HG02678 (cell line): ENCODE measurements at regions not wholly inside any gene's neighbourhood (a gene's known extent, or its start where the extent isn't known, plus 50 kb on each side); places are given as distances from the start of the nearest gene placed in this dataset.

Source experiments
- ATAC-seq: cut with Tn5 transposase; IDR thresholded peaks from one replicate; pipeline ENCODE4 v1.9.1; 2021; ENCODE audit warnings: mild to moderate bottlenecking, moderate library complexity; ENCODE audit not compliant: unreplicated experiment

DNA sequence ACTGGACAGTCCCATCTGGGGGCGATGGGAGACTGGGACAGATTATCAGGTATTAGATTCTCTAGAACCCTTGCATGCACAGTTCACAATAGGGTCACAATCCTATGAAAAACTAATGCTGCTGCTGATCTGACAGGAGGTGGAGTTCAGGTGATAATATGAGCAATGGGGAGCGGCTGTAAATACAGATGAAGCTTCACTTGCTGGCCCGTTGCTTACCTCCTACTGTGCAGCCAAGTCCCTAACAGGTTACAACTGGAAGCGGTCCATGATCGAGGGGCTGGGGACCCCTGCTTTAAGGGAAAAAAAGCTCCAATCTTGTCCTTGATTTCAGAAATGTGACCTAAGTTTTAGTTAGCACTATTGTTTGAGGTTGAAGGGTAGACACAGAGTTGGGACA is 175.2 kb downstream of the ZNF330 start:
- no peak for ATAC-seq

DNA sequence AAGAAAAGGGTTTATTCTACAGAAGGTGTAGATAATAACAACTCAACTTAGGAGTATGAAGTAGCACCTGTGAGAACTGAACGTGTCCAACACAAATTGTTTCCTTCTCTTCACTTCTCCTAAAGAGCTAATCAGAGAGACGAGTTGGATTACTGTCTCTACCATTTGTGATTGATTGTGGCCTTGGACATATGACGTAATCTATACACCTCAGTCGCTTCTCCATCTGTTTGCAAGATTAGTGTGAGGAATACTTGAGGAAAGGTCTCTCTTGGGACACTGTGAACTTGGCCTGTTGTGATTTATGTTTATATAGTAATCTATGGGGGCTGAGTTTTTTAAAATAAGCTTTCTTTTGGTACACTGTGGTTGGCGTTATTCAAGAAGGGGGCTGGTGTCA is 182.0 kb downstream of the ZNF330 start:
- ATAC-seq: no peak

- ATAC-seq: no peak
Observed at GRCh38 chr4:141403782-141404181, 183.1 kb downstream of the ZNF330 start.

DNA sequence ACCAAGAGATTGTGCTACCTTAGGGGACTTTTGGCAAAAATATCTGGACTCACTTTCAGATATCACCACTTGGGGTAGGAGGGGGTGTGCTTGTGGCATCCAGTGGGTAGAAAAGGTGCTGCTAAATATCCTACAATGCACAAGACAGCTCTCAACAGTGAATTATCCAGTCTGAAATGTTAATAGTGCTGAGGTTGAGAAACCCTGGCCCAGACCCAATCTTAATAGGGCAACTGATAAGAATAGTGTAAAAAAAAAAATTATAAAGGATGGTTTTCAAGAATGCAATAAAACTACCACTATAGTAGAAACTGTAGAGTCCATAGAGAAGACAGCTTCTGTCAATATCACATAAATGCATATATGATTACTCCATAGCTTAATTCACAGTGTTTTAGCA is 185.5 kb downstream of the ZNF330 start:
- ATAC-seq: no peak

GRCh38 chr4:141409556-141409955 is 188.9 kb downstream of the ZNF330 start:
- ATAC-seq: no peak

- ATAC-seq: no peak
Observed at GRCh38 chr4:141410839-141411238, 190.1 kb downstream of the ZNF330 start.

- no peak for ATAC-seq
Observed at GRCh38 chr4:141411936-141412335, 191.2 kb downstream of the ZNF330 start.

GRCh38 chr4:141413366-141413765 is 192.7 kb downstream of the ZNF330 start:
- ATAC-seq: no peak

DNA sequence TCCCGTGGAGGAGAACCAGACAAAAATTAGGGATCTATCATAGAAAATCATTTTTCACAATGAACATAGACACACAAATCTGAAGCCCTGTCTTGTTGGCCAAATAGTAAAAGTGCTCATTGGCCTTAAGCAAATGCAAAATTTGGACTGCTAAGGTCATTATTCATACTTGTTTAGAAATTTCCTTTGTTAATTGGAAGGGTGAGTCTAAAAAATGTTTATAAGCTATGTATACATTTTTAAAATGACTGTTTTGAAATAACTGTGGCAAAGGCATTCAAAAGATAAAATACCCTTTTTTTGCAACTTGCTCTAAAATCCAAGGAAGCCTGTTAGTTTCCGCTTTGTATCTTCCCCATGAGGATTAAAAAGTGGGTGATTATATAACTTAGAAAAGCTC is 195.0 kb downstream of the ZNF330 start:
- ATAC-seq: no peak

DNA sequence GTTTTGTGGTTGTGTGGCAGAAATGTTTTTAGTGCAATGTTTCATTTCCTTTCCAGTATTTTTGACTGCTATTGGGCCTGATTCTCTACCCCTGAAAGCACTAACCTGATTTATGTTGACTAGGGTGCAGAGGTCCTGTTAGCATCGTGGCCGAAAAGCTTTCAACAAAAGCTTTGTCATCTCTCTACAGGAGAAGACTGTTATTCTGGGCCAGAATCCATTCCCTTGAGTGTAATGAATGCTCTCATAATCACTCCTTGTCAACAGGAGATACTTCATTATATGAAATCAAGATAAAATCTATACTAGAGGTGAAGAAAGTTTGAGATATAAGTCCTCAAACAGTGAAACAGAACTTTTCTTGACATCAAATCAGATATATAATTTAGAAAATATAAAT is 195.5 kb downstream of the ZNF330 start:
- no peak for ATAC-seq

GRCh38 chr4:141416677-141417363 is 196.1 kb downstream of the ZNF330 start:
- ATAC-seq: no peak

GRCh38 chr4:141417387-141417786 is 196.7 kb downstream of the ZNF330 start:
- ATAC-seq: no peak

- ATAC-seq: no peak
Observed at GRCh38 chr4:141425124-141425523, 204.4 kb downstream of the ZNF330 start.

GRCh38 chr4:141427726-141428296 is 207.1 kb downstream of the ZNF330 start:
- no peak for ATAC-seq

DNA sequence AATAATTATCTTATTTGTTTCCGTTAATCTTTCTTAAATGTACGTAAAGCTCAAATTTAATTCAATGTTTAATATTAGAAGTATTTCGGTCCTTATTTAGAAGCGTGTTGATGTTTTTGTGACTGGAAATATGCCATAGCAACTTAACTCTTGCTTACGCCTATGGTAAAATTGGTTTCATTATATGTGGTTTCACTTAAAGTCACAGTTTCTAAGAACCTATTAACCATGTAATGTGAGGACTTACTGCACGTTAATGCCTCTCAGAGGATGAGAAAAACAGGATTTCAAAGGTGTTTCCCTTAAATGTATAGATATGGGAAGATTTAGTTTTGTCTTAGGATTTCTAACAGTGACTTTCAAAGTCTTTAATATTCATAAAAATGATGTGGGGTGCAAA is 206.4 kb upstream of the IL15 start:
- no peak for ATAC-seq

GRCh38 chr4:141430686-141431085 is 205.7 kb upstream of the IL15 start:
- no peak for ATAC-seq

DNA sequence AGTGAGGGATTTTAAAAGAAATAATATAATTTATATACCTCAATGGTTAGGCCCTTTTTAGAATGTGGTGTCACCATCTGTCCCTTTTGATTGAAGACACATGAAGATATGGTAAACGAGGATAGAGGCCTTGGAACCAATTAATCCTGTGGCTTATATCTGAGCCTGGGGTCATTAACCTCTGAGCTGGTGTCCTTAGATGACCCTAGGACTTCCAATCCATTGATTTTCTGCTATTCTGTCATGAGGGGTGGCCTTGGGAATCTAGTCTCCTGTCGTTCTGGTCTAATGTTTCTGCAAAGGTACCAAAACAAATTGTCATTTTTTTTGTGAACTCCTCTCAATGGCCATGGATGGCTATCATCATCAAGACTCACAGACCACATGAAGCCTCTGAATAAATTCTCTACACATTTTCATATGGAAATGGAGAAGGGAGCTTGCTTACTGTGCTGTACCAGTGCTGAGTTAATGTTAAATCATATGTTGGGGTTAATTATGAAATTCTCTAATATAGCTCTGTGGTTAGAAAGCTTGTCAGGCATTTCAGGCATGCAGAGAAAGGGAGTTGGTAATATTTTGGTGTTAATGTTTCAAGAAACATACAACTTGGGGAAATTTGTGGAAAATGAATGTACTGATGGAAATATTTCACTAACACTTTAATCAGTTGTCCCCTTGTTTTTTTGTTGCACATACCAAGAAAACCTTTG is 204.2 kb upstream of the IL15 start:
- no peak for ATAC-seq

GRCh38 chr4:141435446-141436225 is 200.7 kb upstream of the IL15 start:
- no peak for ATAC-seq

GRCh38 chr4:141439223-141439622 is 197.2 kb upstream of the IL15 start:
- no peak for ATAC-seq

- no peak for ATAC-seq
Observed at GRCh38 chr4:141447761-141448160, 188.6 kb upstream of the IL15 start.

DNA sequence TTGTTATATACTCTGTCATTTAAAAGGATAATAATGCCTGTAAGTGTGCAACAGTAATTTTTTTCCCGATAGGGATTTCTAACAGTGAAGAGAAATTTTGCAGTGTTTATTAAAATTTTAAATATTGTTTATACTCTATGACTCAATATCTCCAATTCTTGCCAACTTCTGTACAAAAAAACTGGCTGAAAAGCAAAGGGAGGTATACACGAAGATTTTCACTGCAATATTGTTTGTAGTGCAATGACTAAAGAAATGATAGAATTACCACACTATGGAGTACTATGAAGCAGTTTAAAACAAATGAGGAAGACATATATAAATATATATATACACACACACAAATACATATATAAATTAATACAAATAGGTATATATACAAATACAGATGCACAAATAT is 187.9 kb upstream of the IL15 start:
- ATAC-seq: no peak

DNA sequence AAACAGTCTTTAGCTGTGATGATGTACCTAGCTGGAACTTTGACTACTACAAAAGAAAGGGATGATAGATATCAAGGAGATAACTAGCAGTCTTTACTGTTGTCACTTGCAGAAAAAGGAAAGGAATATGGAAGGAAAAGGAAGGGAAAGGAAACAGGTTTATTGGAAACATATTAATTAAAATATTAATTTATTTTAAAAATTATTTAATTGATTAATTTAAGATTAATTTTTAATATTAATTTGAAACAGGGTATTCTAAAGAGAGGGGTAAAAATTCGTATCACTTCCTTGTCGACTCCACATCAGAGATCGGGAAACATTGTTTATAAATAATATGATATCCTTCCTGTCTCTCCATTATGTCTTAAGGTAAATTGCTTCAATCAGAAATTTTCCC is 186.5 kb upstream of the IL15 start:
- no peak for ATAC-seq
